Astrocyte (in vitro differentiated cells and primary cell): ENCODE measurements at regions not wholly inside any gene's neighbourhood (a gene's known extent, or its start where the extent isn't known, plus 50 kb on each side); places are given as distances from the start of the nearest gene placed in this dataset.
"Not testable (repeated sequence)": the region's sequence is repeated elsewhere in the genome, so short reads cannot be mapped to it uniquely, and the experiment has no call there.

Source experiments
- DNase-seq: peaks from one replicate; pipeline ENCODE4 v3.0.0-alpha.2; 2010; ENCODE audit warnings: low read depth
- FAIRE-seq: peaks from 2 replicates; lab custom pipeline; 2011; peaks lifted over from hg19 to GRCh38; lab: Jason Lieb, UNC
- H2AFZ ChIP-seq: 2 replicates; pipeline ENCODE4 v1.6.0; 2012; ENCODE audit warnings: low read depth, low read length, inconsistent platforms
- H3K27ac ChIP-seq: 2 replicates; pipeline ENCODE4 v1.5.1; 2011; ENCODE audit warnings: low read depth, low read length, inconsistent platforms
- H3K27me3 ChIP-seq: 2 replicates; pipeline ENCODE4 v1.6.0; 2011; ENCODE audit warnings: low read length, inconsistent platforms; ENCODE audit not compliant: insufficient read depth
- H3K36me3 ChIP-seq: 2 replicates; pipeline ENCODE4 v1.5.1; 2011; ENCODE audit warnings: low read length, inconsistent platforms; ENCODE audit not compliant: insufficient read depth
- H3K4me1 ChIP-seq: 2 replicates; pipeline ENCODE4 v1.5.1; 2011; ENCODE audit warnings: low read length, inconsistent platforms; ENCODE audit not compliant: insufficient read depth
- H3K4me2 ChIP-seq: 2 replicates; pipeline ENCODE4 v1.6.0; 2012; ENCODE audit warnings: low read length, inconsistent platforms
- H3K4me3 ChIP-seq: 2 replicates; pipeline ENCODE4 v1.5.1; 2011; ENCODE audit warnings: low read depth, mild to moderate bottlenecking, low read length, inconsistent platforms; ENCODE audit not compliant: insufficient read depth
- H3K79me2 ChIP-seq: 2 replicates; pipeline ENCODE4 v1.6.0; 2012; ENCODE audit warnings: mild to moderate bottlenecking, low read length, inconsistent platforms; ENCODE audit not compliant: insufficient read depth
- H3K9ac ChIP-seq: 2 replicates; pipeline ENCODE4 v1.6.0; 2012; ENCODE audit warnings: mild to moderate bottlenecking, low read length, inconsistent platforms
- H3K9me3 ChIP-seq: 2 replicates; pipeline ENCODE4 v1.5.1; 2012; ENCODE audit warnings: low read depth, mild to moderate bottlenecking, low read length, inconsistent platforms; ENCODE audit not compliant: insufficient read depth
- H4K20me1 ChIP-seq: 2 replicates; pipeline ENCODE4 v1.6.0; 2012; ENCODE audit warnings: low read length, inconsistent platforms; ENCODE audit not compliant: insufficient read depth
- H3K27ac Mint-ChIP-seq: one replicate; pipeline ENCODE4 v1.8.0; 2021; ENCODE audit warnings: mild to moderate bottlenecking, mixed read lengths; ENCODE audit not compliant: unreplicated experiment
- H3K27me3 Mint-ChIP-seq: one replicate; pipeline ENCODE4 v1.8.0; 2021; ENCODE audit warnings: low read depth, mixed read lengths; ENCODE audit not compliant: unreplicated experiment
- H3K36me3 Mint-ChIP-seq: one replicate; pipeline ENCODE4 v1.8.0; 2021; ENCODE audit warnings: low read depth, mixed read lengths; ENCODE audit not compliant: unreplicated experiment
- H3K4me1 Mint-ChIP-seq: one replicate; pipeline ENCODE4 v1.8.0; 2021; ENCODE audit warnings: low read depth, mixed read lengths; ENCODE audit not compliant: unreplicated experiment
- H3K4me3 Mint-ChIP-seq: one replicate; pipeline ENCODE4 v1.8.0; 2021; ENCODE audit warnings: mild to moderate bottlenecking, moderate library complexity, mixed read lengths; ENCODE audit not compliant: unreplicated experiment
- H3K9me3 Mint-ChIP-seq: one replicate; pipeline ENCODE4 v1.8.0; 2021; ENCODE audit warnings: mild to moderate bottlenecking, mixed read lengths; ENCODE audit not compliant: unreplicated experiment
- CTCF ChIP-seq: IDR thresholded peaks from 2 replicates; pipeline ENCODE4 v1.5.1; 2011; ENCODE audit warnings: low read depth, mild to moderate bottlenecking, inconsistent platforms, low read length, moderate library complexity; ENCODE audit not compliant: insufficient read depth
- EZH2 ChIP-seq: IDR thresholded peaks from 2 replicates; pipeline ENCODE4 v1.6.1; 2012; ENCODE audit warnings: mild to moderate bottlenecking, low read length, inconsistent platforms; ENCODE audit not compliant: insufficient read depth

- not testable (repeated sequence) for H3K4me2 ChIP-seq, H3K4me3 ChIP-seq, H3K36me3 Mint-ChIP-seq, H3K36me3 ChIP-seq, H3K27ac Mint-ChIP-seq, H3K27me3 ChIP-seq, H2AFZ ChIP-seq, DNase-seq, H3K9ac ChIP-seq, H3K4me1 ChIP-seq, H3K27me3 Mint-ChIP-seq, H3K4me1 Mint-ChIP-seq, H3K4me3 Mint-ChIP-seq, H3K79me2 ChIP-seq, FAIRE-seq, H4K20me1 ChIP-seq, H3K27ac ChIP-seq
- H3K9me3 ChIP-seq: peaks cover 68% of the 10 kb centered on the region
- peaks cover 85% of the 10 kb centered on the region for H3K9me3 Mint-ChIP-seq
Measured at GRCh38 chr21:7956074-7956452, 2565.3 kb upstream of the TPTE start.

GRCh38 chr21:7956998-7957712, 2564.2 kb upstream of the TPTE start:
- not testable (repeated sequence) for H3K4me3 Mint-ChIP-seq, H3K27me3 Mint-ChIP-seq, H2AFZ ChIP-seq, H3K4me3 ChIP-seq, H3K27ac ChIP-seq, H3K9ac ChIP-seq, H3K4me1 Mint-ChIP-seq, DNase-seq, H3K27ac Mint-ChIP-seq, FAIRE-seq, H3K4me1 ChIP-seq, H3K4me2 ChIP-seq, H4K20me1 ChIP-seq, H3K79me2 ChIP-seq, H3K36me3 Mint-ChIP-seq, H3K27me3 ChIP-seq, H3K36me3 ChIP-seq
- peaks cover 58% of the 10 kb centered on the region for H3K9me3 ChIP-seq
- H3K9me3 Mint-ChIP-seq: peaks cover 85% of the 10 kb centered on the region

- no peaks in the 10 kb centered on the region for H4K20me1 ChIP-seq
- TF ChIP-seq CTCF (no peak), EZH2 (no peak)
- H3K27me3 ChIP-seq: no peaks in the 10 kb centered on the region
- DNase-seq (no peak), FAIRE-seq (no peak)
- H3K4me1 Mint-ChIP-seq: no peaks in the 10 kb centered on the region
- H3K79me2 ChIP-seq: no peaks in the 10 kb centered on the region
- no peak overlapping the region for H3K4me2 ChIP-seq
- H3K9me3 ChIP-seq: peaks cover 53% of the 10 kb centered on the region
- no peaks in the 10 kb centered on the region for H3K4me1 ChIP-seq
- H3K4me3 ChIP-seq: no peak overlapping the region
- H2AFZ ChIP-seq: no peak overlapping the region
- no peaks in the 10 kb centered on the region for H3K27me3 Mint-ChIP-seq
- H3K36me3 Mint-ChIP-seq: no peaks in the 10 kb centered on the region
- H3K27ac ChIP-seq: no peak overlapping the region
- H3K36me3 ChIP-seq: no peaks in the 10 kb centered on the region
- peaks cover 85% of the 10 kb centered on the region for H3K9me3 Mint-ChIP-seq
- H3K9ac ChIP-seq: no peak overlapping the region
- H3K27ac Mint-ChIP-seq: no peak overlapping the region
- H3K4me3 Mint-ChIP-seq: no peak overlapping the region
Measured at GRCh38 chr21:7957713-7958064, 2563.7 kb upstream of the TPTE start.
